ENCODE measurements at regions not wholly inside any gene's neighbourhood (a gene's known extent, or its start where the extent isn't known, plus 50 kb on each side); places are given as distances from the start of the nearest gene placed in this dataset.

GRCh38 chr20:50416269-50417022 lies 93.7 kb upstream of the PTPN1 start:
- TF ChIP-seq EP300 (IDR thresholded peaks at IDR 0.05; ENCODE audit: low read depth) (no peak), POLR2AphosphoS5 (IDR thresholded peaks at IDR 0.05) (no peak), CTCF (IDR thresholded peaks at IDR 0.05) (no peak), POLR2A (IDR thresholded peaks at IDR 0.05) (no peak)
- Histone ChIP-seq H3K27ac (peak overlapping the region; percentile 92 to 98 (median 96)), H3K4me3 (no peak overlapping the region), H3K9me3 (no peaks in the 10 kb centered on the region), H3K27me3 (no peaks in the 10 kb centered on the region), H3K36me3 (no peaks in the 10 kb centered on the region), H3K4me1 (peaks cover 26 to 50% (median 39%) of the 10 kb centered on the region in 4 donors)
- DNase-seq: no peak
- in situ Hi-C loops (cut with MboI; ENCODE audit: low pct_ligation_motif_present in 1 of 4, low pct_unique_long_range_greater_than_20kb in 1 of 4, low sequenced_read_pairs in 3 of 4): no loop called here
- 83 to 85% methylated on average over 4 to 14 of the region's 14 CpGs for WGBS, 2 donors (ENCODE audit: low coverage in 1 of 2)
- intact Hi-C loops (cut with DNase I; ENCODE audit: low total_unique reads): loop anchor here (5.0 kb wide), 1 partner anchor 109 kb away; no protein-coding TSS in a partner anchor

- Histone ChIP-seq H3K27me3 (no peaks in the 10 kb centered on the region), H3K27ac (peak overlapping the region; percentile 92 to 98 (median 96)), H3K9me3 (no peaks in the 10 kb centered on the region), H3K36me3 (no peaks in the 10 kb centered on the region), H3K4me1 (peaks cover 26 to 51% (median 37%) of the 10 kb centered on the region in 4 donors), H3K4me3 (no peak overlapping the region)
- no peak for TF ChIP-seq POLR2A (IDR thresholded peaks at IDR 0.05)
- no peak for TF ChIP-seq EP300 (IDR thresholded peaks at IDR 0.05; ENCODE audit: low read depth)
- TF ChIP-seq CTCF (IDR thresholded peaks at IDR 0.05): no peak
- no peak for TF ChIP-seq POLR2AphosphoS5 (IDR thresholded peaks at IDR 0.05)
- WGBS, 2 donors (ENCODE audit: low coverage in 1 of 2): 87% methylated on average over 3 of the region's 5 CpGs; no CpG with 5 or more reads in 1 of the 2 donors
- in situ Hi-C loops (cut with MboI; ENCODE audit: low pct_ligation_motif_present in 1 of 4, low pct_unique_long_range_greater_than_20kb in 1 of 4, low sequenced_read_pairs in 3 of 4): no loop called here
- DNase-seq: no peak
- intact Hi-C loops (cut with DNase I; ENCODE audit: low total_unique reads): loop anchor here (5.0 kb wide), 1 partner anchor 110 kb away; no protein-coding TSS in a partner anchor
Measured at GRCh38 chr20:50417023-50417329, 93.2 kb upstream of the PTPN1 start.

GRCh38 chr20:50417484-50418235 lies 92.5 kb upstream of the PTPN1 start:
- H3K4me1 ChIP-seq: peaks cover 27 to 53% (median 36%) of the 10 kb centered on the region in 4 donors
- no peaks in the 10 kb centered on the region for H3K36me3 ChIP-seq
- H3K27ac ChIP-seq: peak overlapping the region; percentile 92 to 98 (median 96)
- DNase-seq: no peak
- H3K27me3 ChIP-seq: no peaks in the 10 kb centered on the region
- H3K9me3 ChIP-seq: no peaks in the 10 kb centered on the region
- no peak overlapping the region for H3K4me3 ChIP-seq
- intact Hi-C loops (cut with DNase I; ENCODE audit: low total_unique reads) (loop anchor here (5.0 kb wide), 1 partner anchor 110 kb away; no protein-coding TSS in a partner anchor), in situ Hi-C loops (cut with MboI; ENCODE audit: low pct_ligation_motif_present in 1 of 4, low pct_unique_long_range_greater_than_20kb in 1 of 4, low sequenced_read_pairs in 3 of 4) (no loop called here)
- 78 to 94% methylated on average over 2 to 6 of the region's 6 CpGs for WGBS, 2 donors (ENCODE audit: low coverage in 1 of 2)
- TF ChIP-seq POLR2A (IDR thresholded peaks at IDR 0.05) (no peak), CTCF (IDR thresholded peaks at IDR 0.05) (no peak), EP300 (IDR thresholded peaks at IDR 0.05; ENCODE audit: low read depth) (no peak), POLR2AphosphoS5 (IDR thresholded peaks at IDR 0.05) (no peak)

- no peak overlapping the region for H3K27ac ChIP-seq
- H3K4me1 ChIP-seq: peaks cover 39 to 61% (median 46%) of the 10 kb centered on the region in 4 donors
- no peaks in the 10 kb centered on the region for H3K27me3 ChIP-seq
- no peak for TF ChIP-seq EP300 (IDR thresholded peaks at IDR 0.05; ENCODE audit: low read depth)
- no peak for TF ChIP-seq CTCF (IDR thresholded peaks at IDR 0.05)
- TF ChIP-seq POLR2A (IDR thresholded peaks at IDR 0.05): no peak
- no peak for TF ChIP-seq POLR2AphosphoS5 (IDR thresholded peaks at IDR 0.05)
- no peaks in the 10 kb centered on the region for H3K9me3 ChIP-seq
- DNase-seq: no peak
- in situ Hi-C loops (cut with MboI; ENCODE audit: low pct_ligation_motif_present in 1 of 4, low pct_unique_long_range_greater_than_20kb in 1 of 4, low sequenced_read_pairs in 3 of 4) (no loop called here), intact Hi-C loops (cut with DNase I; ENCODE audit: low total_unique reads) (loop anchor here (5.0 kb wide), 1 partner anchor 112 kb away; no protein-coding TSS in a partner anchor)
- H3K4me3 ChIP-seq: no peak overlapping the region
- no peaks in the 10 kb centered on the region for H3K36me3 ChIP-seq
- 73 to 76% methylated on average over 3 to 4 of the region's 4 CpGs for WGBS, 2 donors (ENCODE audit: low coverage in 1 of 2)
Measured at GRCh38 chr20:50418890-50419642, 91.1 kb upstream of the PTPN1 start.
